ENCODE measurements at regions not wholly inside any gene's neighbourhood (a gene's known extent, or its start where the extent isn't known, plus 50 kb on each side); places are given as distances from the start of the nearest gene placed in this dataset.

DNA sequence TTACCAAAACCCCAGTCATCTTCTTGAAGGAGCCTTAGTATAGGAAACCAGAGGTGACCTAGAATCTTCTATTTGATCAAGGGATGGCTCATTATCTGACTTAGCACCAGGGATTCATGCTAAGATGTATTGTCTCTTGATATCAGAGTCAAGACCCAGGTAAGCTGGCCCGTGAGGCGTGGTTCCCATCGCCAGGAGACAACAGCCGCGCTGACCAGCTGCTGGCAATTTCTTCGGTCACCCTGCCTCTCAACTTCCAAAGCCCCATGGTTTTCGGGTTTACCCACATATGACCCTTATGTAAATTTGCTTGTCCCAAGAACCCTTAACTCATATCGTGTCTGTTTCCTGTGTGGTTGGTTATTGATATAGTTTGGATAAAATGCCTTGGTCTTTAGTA lies 77.7 kb upstream of the VSTM2B start:
- TF ChIP-seq, protein P1, sequence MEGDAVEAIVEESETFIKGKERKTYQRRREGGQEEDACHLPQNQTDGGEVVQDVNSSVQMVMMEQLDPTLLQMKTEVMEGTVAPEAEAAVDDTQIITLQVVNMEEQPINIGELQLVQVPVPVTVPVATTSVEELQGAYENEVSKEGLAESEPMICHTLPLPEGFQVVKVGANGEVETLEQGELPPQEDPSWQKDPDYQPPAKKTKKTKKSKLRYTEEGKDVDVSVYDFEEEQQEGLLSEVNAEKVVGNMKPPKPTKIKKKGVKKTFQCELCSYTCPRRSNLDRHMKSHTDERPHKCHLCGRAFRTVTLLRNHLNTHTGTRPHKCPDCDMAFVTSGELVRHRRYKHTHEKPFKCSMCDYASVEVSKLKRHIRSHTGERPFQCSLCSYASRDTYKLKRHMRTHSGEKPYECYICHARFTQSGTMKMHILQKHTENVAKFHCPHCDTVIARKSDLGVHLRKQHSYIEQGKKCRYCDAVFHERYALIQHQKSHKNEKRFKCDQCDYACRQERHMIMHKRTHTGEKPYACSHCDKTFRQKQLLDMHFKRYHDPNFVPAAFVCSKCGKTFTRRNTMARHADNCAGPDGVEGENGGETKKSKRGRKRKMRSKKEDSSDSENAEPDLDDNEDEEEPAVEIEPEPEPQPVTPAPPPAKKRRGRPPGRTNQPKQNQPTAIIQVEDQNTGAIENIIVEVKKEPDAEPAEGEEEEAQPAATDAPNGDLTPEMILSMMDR (IDR thresholded peaks at IDR 0.05): no peak
- no peak for TF ChIP-seq EZH2 (IDR thresholded peaks at IDR 0.05; ENCODE audit: borderline replicate concordance, insufficient read depth, low read depth, low read length, poor library complexity, severe bottlenecking)
